Neuronal stem cell (in vitro differentiated cells): ENCODE measurements at regions not wholly inside any gene's neighbourhood (a gene's known extent, or its start where the extent isn't known, plus 50 kb on each side); places are given as distances from the start of the nearest gene placed in this dataset.

Experiments
- DNase-seq: peaks from one replicate; pipeline ENCODE4 v3.0.0-alpha.2; 2013; ENCODE audit warnings: low spot score
- H2AFZ ChIP-seq: one replicate; pipeline ENCODE4 v1.6.1; 2013; ENCODE audit warnings: mild to moderate bottlenecking, low read length, inconsistent platforms
- H2AK5ac ChIP-seq: 2 replicates; pipeline ENCODE4 v1.6.1; 2013; ENCODE audit warnings: low read depth, mild to moderate bottlenecking, inconsistent platforms, low read length, moderate library complexity, mixed read lengths
- H2BK120ac ChIP-seq: 2 replicates; pipeline ENCODE4 v1.6.1; 2013; ENCODE audit warnings: low read depth, mild to moderate bottlenecking, inconsistent platforms, low read length, moderate library complexity, mixed read lengths
- H2BK12ac ChIP-seq: one replicate; pipeline ENCODE4 v1.6.1; 2013; ENCODE audit warnings: low read length, inconsistent platforms
- H2BK15ac ChIP-seq: 2 replicates; pipeline ENCODE4 v1.6.1; 2013; ENCODE audit warnings: mild to moderate bottlenecking, low read length, inconsistent platforms, mixed read lengths
- H2BK5ac ChIP-seq: one replicate; pipeline ENCODE4 v1.6.1; 2013; ENCODE audit warnings: inconsistent platforms, mild to moderate bottlenecking, low read length, moderate library complexity
- H3K14ac ChIP-seq: one replicate; pipeline ENCODE4 v1.6.1; 2013; ENCODE audit warnings: low read length, inconsistent platforms
- H3K18ac ChIP-seq: 2 replicates; pipeline ENCODE4 v1.6.1; 2013; ENCODE audit warnings: low read length, inconsistent platforms
- H3K23ac ChIP-seq: 2 replicates; pipeline ENCODE4 v1.6.1; 2013; ENCODE audit warnings: low read depth, mild to moderate bottlenecking, mixed read lengths, low read length, inconsistent platforms; ENCODE audit not compliant: poor library complexity
- H3K27ac ChIP-seq: replicated peaks from 3 replicates; pipeline ENCODE4 v1.5.1; 2013; ENCODE audit warnings: low read length, inconsistent platforms
- H3K27me3 ChIP-seq, 3 experiments: 2 replicates each; pipeline ENCODE4 v1.6.1; 2013; ENCODE audit warnings: low read length in 3 of 3, mild to moderate bottlenecking in 2 of 3, inconsistent platforms in 1 of 3, low read depth in 1 of 3, mixed read lengths in 1 of 3, moderate library complexity in 1 of 3; ENCODE audit not compliant: control insufficient read depth in 3 of 3, insufficient read depth in 3 of 3
- H3K36me3 ChIP-seq, 2 donors: replicated peaks in 1 of 2; 2 replicates each; pipeline ENCODE4 v1.6.1; 2013; ENCODE audit warnings: low read length in 2 of 2; ENCODE audit not compliant: control insufficient read depth in 2 of 2, insufficient read depth in 2 of 2
- H3K4ac ChIP-seq: 2 replicates; pipeline ENCODE4 v1.6.1; 2013; ENCODE audit warnings: inconsistent platforms, mild to moderate bottlenecking, low read length, moderate library complexity
- H3K4me1 ChIP-seq, 2 donors: 1 replicate in 1 of 2; 2 replicates in 1 of 2; pipeline ENCODE4 v1.6.1; 2013; ENCODE audit warnings: low read length in 2 of 2, low read depth in 1 of 2; ENCODE audit not compliant: control insufficient read depth in 2 of 2, insufficient read depth in 1 of 2
- H3K4me2 ChIP-seq: one replicate; pipeline ENCODE4 v1.6.1; 2013; ENCODE audit warnings: mild to moderate bottlenecking, low read length, inconsistent platforms; ENCODE audit not compliant: insufficient read depth, poor library complexity, severe bottlenecking
- H3K4me3 ChIP-seq, 2 donors: 2 replicates each; pipeline ENCODE4 v1.5.1; 2013; ENCODE audit warnings: low read length in 2 of 2, mild to moderate bottlenecking in 2 of 2, inconsistent platforms in 1 of 2, moderate library complexity in 1 of 2
- H3K79me1 ChIP-seq: one replicate; pipeline ENCODE4 v1.6.1; 2013; ENCODE audit warnings: low read depth, mild to moderate bottlenecking, inconsistent platforms, low read length, moderate library complexity
- H3K9ac ChIP-seq: one replicate; pipeline ENCODE4 v1.6.1; 2013; ENCODE audit warnings: mild to moderate bottlenecking, low read depth, low read length, inconsistent platforms; ENCODE audit not compliant: poor library complexity
- H3K9me3 ChIP-seq, 2 donors: replicated peaks in 1 of 2; 2 replicates each; pipeline versions ENCODE3 to v1.6.1; 2013; ENCODE audit warnings: low read length in 2 of 2, mild to moderate bottlenecking in 2 of 2, inconsistent platforms in 1 of 2, low read depth in 1 of 2, mixed read lengths in 1 of 2, moderate library complexity in 1 of 2; ENCODE audit not compliant: control insufficient read depth in 2 of 2, insufficient read depth in 1 of 2
- H4K8ac ChIP-seq: one replicate; pipeline ENCODE4 v1.6.1; 2013; ENCODE audit warnings: low read depth, mild to moderate bottlenecking, inconsistent platforms, low read length, moderate library complexity
- H4K91ac ChIP-seq: one replicate; pipeline ENCODE4 v1.6.1; 2013; ENCODE audit warnings: low read length, low read depth, mild to moderate bottlenecking, inconsistent platforms; ENCODE audit not compliant: poor library complexity
- WGBS, 2 donors: extraction: QIAGEN DNeasy Blood & Tissue Kit; methylation state at CpG; one replicate each; pipeline ENCODE4 v1.1.7; 2013; ENCODE audit warnings: missing lambda C conversion rate in 2 of 2, mixed read lengths in 1 of 2; ENCODE audit not compliant: insufficient read length in 2 of 2, insufficient replicate concordance in 1 of 2; ENCODE audit errors: extremely low coverage in 2 of 2; 5-methylcytosine and 5-hydroxymethylcytosine counted together

- H3K27ac ChIP-seq, result no peak overlapping the region
- H4K8ac ChIP-seq, result no peak overlapping the region
- H3K23ac ChIP-seq, result no peak overlapping the region
- H2AFZ ChIP-seq, result no peak overlapping the region
- no peak overlapping the region for H2BK120ac ChIP-seq
- no peaks in the 10 kb centered on the region for H3K36me3 ChIP-seq
- H2BK5ac ChIP-seq, result no peak overlapping the region
- H4K91ac ChIP-seq, result no peak overlapping the region
- H3K9ac ChIP-seq, result no peak overlapping the region
- no peaks in the 10 kb centered on the region for H3K27me3 ChIP-seq
- no peaks in the 10 kb centered on the region for H3K9me3 ChIP-seq
- no peak overlapping the region for H2AK5ac ChIP-seq
- H3K4ac ChIP-seq, result no peak overlapping the region
- no peak overlapping the region for H2BK12ac ChIP-seq
- H3K79me1 ChIP-seq, result no peaks in the 10 kb centered on the region
- H3K4me1 ChIP-seq, result no peaks in the 10 kb centered on the region
- no peak overlapping the region for H2BK15ac ChIP-seq
- no peak overlapping the region for H3K14ac ChIP-seq
- no peak overlapping the region for H3K18ac ChIP-seq
- no peak overlapping the region for H3K4me3 ChIP-seq
- DNase-seq, result no peak
- no CpG with 5 or more reads among the region's 3 CpGs for WGBS, 2 donors
- no peak overlapping the region for H3K4me2 ChIP-seq
Observed at GRCh38 chr14:54135804-54136280, 179.2 kb upstream of the BMP4 start.

DNA sequence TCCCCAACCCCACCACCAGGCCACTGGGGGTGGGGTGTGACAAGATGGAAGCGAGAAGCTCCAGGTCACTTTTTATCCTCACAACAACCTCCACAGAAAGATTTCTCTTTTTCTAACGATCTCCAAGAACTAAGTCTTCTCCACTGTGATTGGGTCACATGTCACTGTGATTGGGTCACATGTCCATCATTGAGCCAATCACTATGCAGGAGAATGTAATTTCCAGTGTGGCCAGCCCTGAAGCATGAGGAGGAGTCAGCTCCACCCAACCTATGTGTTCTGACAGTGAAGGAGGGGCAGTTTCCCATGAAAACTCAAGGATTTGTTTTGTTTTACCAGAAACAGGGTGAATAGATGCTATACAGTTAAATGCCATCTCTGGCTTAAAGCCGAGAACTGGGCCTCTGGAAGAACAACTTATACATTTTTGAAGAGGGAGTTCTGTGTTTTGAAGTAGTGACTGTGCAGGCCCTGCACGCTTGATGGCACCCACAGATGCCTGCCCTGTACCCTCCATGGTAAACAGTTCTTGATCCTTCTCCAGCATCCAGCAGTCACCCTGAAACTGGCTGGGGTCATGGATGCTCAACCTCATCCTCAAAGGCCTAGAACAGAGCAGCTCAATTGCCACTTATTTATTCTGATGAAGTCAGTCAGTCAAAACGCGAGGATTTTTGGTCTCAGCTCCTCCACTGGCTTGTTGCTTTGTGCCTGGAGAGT is 180.4 kb upstream of the BMP4 start:
- H3K4ac ChIP-seq, result no peak overlapping the region
- no peaks in the 10 kb centered on the region for H3K9me3 ChIP-seq
- no peaks in the 10 kb centered on the region for H3K27me3 ChIP-seq
- H4K8ac ChIP-seq, result no peak overlapping the region
- H2BK120ac ChIP-seq, result no peak overlapping the region
- no peak overlapping the region for H3K27ac ChIP-seq
- no peak overlapping the region for H2BK15ac ChIP-seq
- H2AK5ac ChIP-seq, result no peak overlapping the region
- no peak overlapping the region for H2BK5ac ChIP-seq
- no peak overlapping the region for H3K4me3 ChIP-seq
- no peak overlapping the region for H3K9ac ChIP-seq
- H3K4me1 ChIP-seq, result no peaks in the 10 kb centered on the region
- H4K91ac ChIP-seq, result no peak overlapping the region
- no peaks in the 10 kb centered on the region for H3K36me3 ChIP-seq
- no peak overlapping the region for H2BK12ac ChIP-seq
- H3K79me1 ChIP-seq, result no peaks in the 10 kb centered on the region
- WGBS, 2 donors, result no CpG with 5 or more reads among the region's 6 CpGs
- no peak overlapping the region for H3K18ac ChIP-seq
- no peak for DNase-seq
- H2AFZ ChIP-seq, result no peak overlapping the region
- no peak overlapping the region for H3K23ac ChIP-seq
- H3K4me2 ChIP-seq, result no peak overlapping the region
- no peak overlapping the region for H3K14ac ChIP-seq

DNA sequence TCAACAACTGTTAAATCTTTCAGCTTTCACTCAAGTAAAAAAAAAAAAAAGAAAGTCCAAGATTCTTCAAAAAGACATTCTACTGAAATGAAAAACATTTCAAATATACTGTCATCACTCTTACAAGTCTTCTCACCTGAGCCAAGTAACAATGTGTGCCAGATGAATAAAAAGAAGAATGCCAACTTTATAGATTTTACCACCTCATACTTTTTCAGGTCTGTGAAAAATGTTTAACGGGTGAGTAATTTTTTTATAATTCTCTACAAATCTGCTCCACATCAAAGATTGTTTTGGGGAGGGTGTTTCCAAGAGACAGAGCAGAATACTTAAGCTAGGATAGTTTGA is 181.0 kb upstream of the BMP4 start:
- H3K4me3 ChIP-seq, result no peak overlapping the region
- no peaks in the 10 kb centered on the region for H3K9me3 ChIP-seq
- no peak overlapping the region for H3K18ac ChIP-seq
- no peaks in the 10 kb centered on the region for H3K36me3 ChIP-seq
- no peak overlapping the region for H4K91ac ChIP-seq
- no peak overlapping the region for H2BK12ac ChIP-seq
- no peaks in the 10 kb centered on the region for H3K79me1 ChIP-seq
- no peak overlapping the region for H4K8ac ChIP-seq
- no peak for DNase-seq
- no peak overlapping the region for H3K4ac ChIP-seq
- H2AK5ac ChIP-seq, result no peak overlapping the region
- H3K4me2 ChIP-seq, result no peak overlapping the region
- no peak overlapping the region for H3K27ac ChIP-seq
- no peak overlapping the region for H3K14ac ChIP-seq
- H3K4me1 ChIP-seq, result no peaks in the 10 kb centered on the region
- no peaks in the 10 kb centered on the region for H3K27me3 ChIP-seq
- no peak overlapping the region for H2AFZ ChIP-seq
- H2BK5ac ChIP-seq, result no peak overlapping the region
- H3K23ac ChIP-seq, result no peak overlapping the region
- no peak overlapping the region for H2BK15ac ChIP-seq
- WGBS, 2 donors, result no CpG with 5 or more reads among the region's 1 CpG
- H3K9ac ChIP-seq, result no peak overlapping the region
- H2BK120ac ChIP-seq, result no peak overlapping the region

GRCh38 chr14:54138024-54138353 is 181.4 kb upstream of the BMP4 start:
- Histone ChIP-seq H2BK5ac (no peak overlapping the region), H3K4me3 (no peak overlapping the region), H2BK15ac (no peak overlapping the region), H3K79me1 (no peaks in the 10 kb centered on the region), H3K9ac (no peak overlapping the region), H2BK120ac (no peak overlapping the region), H3K14ac (no peak overlapping the region), H3K23ac (no peak overlapping the region), H3K27ac (no peak overlapping the region), H3K4me1 (no peaks in the 10 kb centered on the region), H3K36me3 (no peaks in the 10 kb centered on the region), H2BK12ac (no peak overlapping the region), H2AK5ac (no peak overlapping the region), H2AFZ (no peak overlapping the region), H3K4ac (no peak overlapping the region), H4K8ac (no peak overlapping the region), H3K9me3 (no peaks in the 10 kb centered on the region), H4K91ac (no peak overlapping the region), H3K4me2 (no peak overlapping the region), H3K27me3 (no peaks in the 10 kb centered on the region), H3K18ac (no peak overlapping the region)
- no CpG with 5 or more reads among the region's 1 CpG for WGBS, 2 donors
- DNase-seq, result no peak
